ENCODE measurements at regions not wholly inside any gene's neighbourhood (a gene's known extent, or its start where the extent isn't known, plus 50 kb on each side); places are given as distances from the start of the nearest gene placed in this dataset.
"Not testable (repeated sequence)": the region's sequence is repeated elsewhere in the genome, so short reads cannot be mapped to it uniquely, and the experiment has no call there.

GRCh38 chr9:93750045-93750444, 173.7 kb downstream of the PHF2 start:
- Histone ChIP-seq H3K4me1 (no peaks in the 10 kb centered on the region), H3K4me3 (no peak overlapping the region), H3K36me3 (no peaks in the 10 kb centered on the region), H3K27ac (no peak overlapping the region), H3K27me3 (no peaks in the 10 kb centered on the region), H3K9me3 (peaks cover 22 to 59% (median 54%) of the 10 kb centered on the region in 4 donors)
- 65 to 77% (median 68%) methylated on average over 2 of the region's 2 CpGs for WGBS, 5 donors
- intact Hi-C loops (cut with DNase I; ENCODE audit: low total_unique reads): no loop called here
- TF ChIP-seq POLR2A (IDR thresholded peaks at IDR 0.05) (no peak), POLR2AphosphoS5 (IDR thresholded peaks at IDR 0.05) (no peak), EP300 (IDR thresholded peaks at IDR 0.05) (no peak), CTCF (IDR thresholded peaks at IDR 0.05) (no peak)
- no peak for DNase-seq

GRCh38 chr9:93748827-93749226, 172.4 kb downstream of the PHF2 start:
- peaks cover 22 to 59% (median 53%) of the 10 kb centered on the region in 4 donors for H3K9me3 ChIP-seq
- H3K4me3 ChIP-seq; H3K36me3 ChIP-seq; H3K27ac ChIP-seq; H3K27me3 ChIP-seq; DNase-seq; intact Hi-C loops (cut with DNase I; ENCODE audit: low total_unique reads); H3K4me1 ChIP-seq: not testable (repeated sequence)
- 79 to 100% (median 97%) methylated on average over 1 of the region's 1 CpG for WGBS, 5 donors

GRCh38 chr9:93731963-93732362, 155.6 kb downstream of the PHF2 start:
- H3K4me1 ChIP-seq: peaks cover 0 to 17% (median 6%) of the 10 kb centered on the region in 4 donors
- peaks cover 5 to 44% (median 29%) of the 10 kb centered on the region in 4 donors for H3K9me3 ChIP-seq
- peaks cover 0 to 2% (median 0%) of the 10 kb centered on the region in 3 donors for H3K27me3 ChIP-seq
- H3K27ac ChIP-seq: no peak overlapping the region
- DNase-seq: no peak
- H3K36me3 ChIP-seq: no peaks in the 10 kb centered on the region
- intact Hi-C loops (cut with DNase I; ENCODE audit: low total_unique reads): no loop called here
- TF ChIP-seq CTCF (IDR thresholded peaks at IDR 0.05): no peak
- TF ChIP-seq POLR2AphosphoS5 (IDR thresholded peaks at IDR 0.05): no peak
- TF ChIP-seq POLR2A (IDR thresholded peaks at IDR 0.05): no peak
- no peak for TF ChIP-seq EP300 (IDR thresholded peaks at IDR 0.05)
- WGBS, 5 donors: 52 to 77% (median 55%) methylated on average over 1 of the region's 1 CpG
- H3K4me3 ChIP-seq: no peak overlapping the region

- Histone ChIP-seq H3K27ac (peak overlapping the region in 2 of 5 donors; percentile 44 to 82), H3K27me3 (peaks cover 0 to 6% (median 0%) of the 10 kb centered on the region in 3 donors), H3K9me3 (peaks cover 5 to 44% (median 28%) of the 10 kb centered on the region in 4 donors), H3K36me3 (no peaks in the 10 kb centered on the region), H3K4me3 (no peak overlapping the region), H3K4me1 (peaks cover 0 to 29% (median 6%) of the 10 kb centered on the region in 4 donors)
- intact Hi-C loops (cut with DNase I; ENCODE audit: low total_unique reads): no loop called here
- TF ChIP-seq POLR2AphosphoS5 (IDR thresholded peaks at IDR 0.05) (peak in 2 of 3 donors; percentile 52 to 75), POLR2A (IDR thresholded peaks at IDR 0.05) (no peak)
- DNase-seq: peak in 1 of 2 donors; percentile 80
- WGBS, 5 donors: 2 to 19% (median 16%) methylated on average over 8 of the region's 8 CpGs
Observed at GRCh38 chr9:93730648-93731047, 154.3 kb downstream of the PHF2 start.

- peak in 1 of 2 donors; percentile 63 for DNase-seq
- peaks cover 0 to 6% (median 0%) of the 10 kb centered on the region in 3 donors for H3K27me3 ChIP-seq
- TF ChIP-seq EP300 (IDR thresholded peaks at IDR 0.05) (no peak), POLR2A (IDR thresholded peaks at IDR 0.05) (no peak)
- intact Hi-C loops (cut with DNase I; ENCODE audit: low total_unique reads): no loop called here
- H3K9me3 ChIP-seq: peaks cover 5 to 42% (median 24%) of the 10 kb centered on the region in 4 donors
- peak overlapping the region in 3 of 5 donors; percentile 44 to 82 (median 47) for H3K27ac ChIP-seq
- H3K4me1 ChIP-seq: peaks cover 0 to 33% (median 6%) of the 10 kb centered on the region in 4 donors
- no peak overlapping the region for H3K4me3 ChIP-seq
- no peaks in the 10 kb centered on the region for H3K36me3 ChIP-seq
- 28 to 38% (median 31%) methylated on average over 11 of the region's 11 CpGs for WGBS, 5 donors
Observed at GRCh38 chr9:93730217-93730616, 153.8 kb downstream of the PHF2 start.

Small RNA genes in the stretch of these regions (small RNA-seq; reads per million reads assigned to genes)
- gene MIR4291: 0 reads per million in 4 donors

All from stomach (tissue), 8 donors.